Muscle layer of duodenum (tissue), 2 donors: ENCODE measurements at regions not wholly inside any gene's neighbourhood (a gene's known extent, or its start where the extent isn't known, plus 50 kb on each side); places are given as distances from the start of the nearest gene placed in this dataset.

Source experiments
- H3K27ac ChIP-seq: one replicate; pipeline ENCODE4 v1.7.0; 2013; ENCODE audit warnings: mild to moderate bottlenecking, low read length
- H3K27me3 ChIP-seq: one replicate; pipeline ENCODE4 v1.7.0; 2013; ENCODE audit warnings: low read depth, mild to moderate bottlenecking, control low read depth, low read length
- H3K36me3 ChIP-seq, 2 donors: one replicate each; pipeline ENCODE4 v1.7.0; 2013; ENCODE audit warnings: low read length in 2 of 2, control low read depth in 1 of 2, mild to moderate bottlenecking in 1 of 2; ENCODE audit not compliant: insufficient read depth in 2 of 2, control insufficient read depth in 1 of 2
- H3K4me1 ChIP-seq, 2 donors: one replicate each; pipeline ENCODE4 v1.7.0; 2013; ENCODE audit warnings: low read length in 2 of 2, mild to moderate bottlenecking in 2 of 2, control low read depth in 1 of 2, moderate library complexity in 1 of 2; ENCODE audit not compliant: insufficient read depth in 2 of 2, control insufficient read depth in 1 of 2
- H3K4me3 ChIP-seq, 2 donors: one replicate each; pipeline ENCODE4 v1.7.0; 2013; ENCODE audit warnings: low read length in 2 of 2, low read depth in 1 of 2, mild to moderate bottlenecking in 1 of 2
- H3K9me3 ChIP-seq, 2 donors: one replicate each; pipeline ENCODE4 v1.7.0; 2013; ENCODE audit warnings: low read length in 2 of 2, control low read depth in 1 of 2, mild to moderate bottlenecking in 1 of 2; ENCODE audit not compliant: control insufficient read depth in 1 of 2
- donor health status: healthy.

DNA sequence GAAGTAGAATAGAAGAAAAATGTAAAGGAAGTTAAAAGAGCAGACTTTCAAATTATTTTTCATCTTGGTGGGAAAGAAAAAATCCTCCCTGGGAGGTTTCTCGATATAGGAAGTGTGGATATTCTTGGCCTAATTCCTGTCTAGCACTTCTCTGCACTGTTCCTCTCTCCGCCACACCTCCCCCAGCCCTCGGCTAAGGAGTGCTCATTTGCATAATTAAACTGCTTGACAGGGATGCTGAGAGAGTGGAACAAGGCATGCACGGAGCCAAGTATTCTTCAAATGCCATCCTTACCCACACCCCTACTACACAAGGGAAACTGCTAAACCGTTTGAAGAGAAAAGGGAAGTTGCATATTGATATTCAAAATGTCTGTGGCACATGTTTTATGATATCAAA, 511.0 kb upstream of the HTR2A start:
- no peaks in the 10 kb centered on the region for H3K36me3 ChIP-seq
- no peak overlapping the region for H3K4me3 ChIP-seq
- H3K4me1 ChIP-seq, result no peaks in the 10 kb centered on the region
- H3K27ac ChIP-seq, result no peak overlapping the region
- H3K27me3 ChIP-seq, result no peaks in the 10 kb centered on the region
- no peaks in the 10 kb centered on the region for H3K9me3 ChIP-seq

DNA sequence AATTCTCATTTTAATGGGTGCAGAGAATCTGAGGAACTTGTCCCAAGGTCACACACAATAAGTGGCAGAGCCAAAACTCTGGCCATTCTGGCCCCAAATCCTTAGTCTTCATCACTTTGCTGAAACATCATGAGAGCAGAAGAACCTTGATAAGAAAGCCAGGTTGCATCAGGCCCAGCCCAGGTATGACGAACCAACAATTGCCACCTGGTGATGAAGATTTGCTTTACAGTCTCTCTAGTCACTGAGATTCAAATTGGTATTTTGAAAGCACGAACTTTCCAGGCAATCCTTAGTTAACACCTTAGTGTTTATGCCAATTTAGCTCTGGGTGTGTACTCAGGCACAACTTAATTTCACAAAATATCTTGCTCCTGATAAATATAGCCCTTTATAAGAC, 502.7 kb upstream of the HTR2A start:
- Histone ChIP-seq H3K9me3 (peaks cover 0 to 4% of the 10 kb centered on the region in 2 donors), H3K36me3 (no peaks in the 10 kb centered on the region), H3K27me3 (no peaks in the 10 kb centered on the region), H3K4me1 (no peaks in the 10 kb centered on the region), H3K27ac (no peak overlapping the region), H3K4me3 (no peak overlapping the region)

DNA sequence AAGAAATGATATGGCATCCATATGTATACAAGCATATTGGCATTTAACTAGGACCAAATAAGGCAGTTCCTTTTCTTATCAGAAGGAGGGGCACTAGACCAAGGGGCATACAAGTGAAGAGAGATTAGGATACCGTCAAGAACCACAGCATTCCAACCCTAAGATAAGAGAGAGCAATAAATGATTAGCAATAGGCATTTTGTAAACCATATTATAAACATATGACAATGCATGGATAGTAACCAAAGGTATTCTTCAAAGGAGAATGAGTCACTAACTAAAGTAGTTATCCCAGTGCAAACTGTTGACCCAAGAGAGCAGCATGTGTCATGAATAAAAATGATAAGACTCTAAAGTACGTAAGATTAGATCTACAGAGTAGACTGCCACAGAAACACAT, 500.9 kb upstream of the HTR2A start:
- Histone ChIP-seq H3K4me1 (no peaks in the 10 kb centered on the region), H3K4me3 (no peak overlapping the region), H3K27me3 (no peaks in the 10 kb centered on the region), H3K9me3 (peaks cover 0 to 4% of the 10 kb centered on the region in 2 donors), H3K27ac (no peak overlapping the region), H3K36me3 (no peaks in the 10 kb centered on the region)

DNA sequence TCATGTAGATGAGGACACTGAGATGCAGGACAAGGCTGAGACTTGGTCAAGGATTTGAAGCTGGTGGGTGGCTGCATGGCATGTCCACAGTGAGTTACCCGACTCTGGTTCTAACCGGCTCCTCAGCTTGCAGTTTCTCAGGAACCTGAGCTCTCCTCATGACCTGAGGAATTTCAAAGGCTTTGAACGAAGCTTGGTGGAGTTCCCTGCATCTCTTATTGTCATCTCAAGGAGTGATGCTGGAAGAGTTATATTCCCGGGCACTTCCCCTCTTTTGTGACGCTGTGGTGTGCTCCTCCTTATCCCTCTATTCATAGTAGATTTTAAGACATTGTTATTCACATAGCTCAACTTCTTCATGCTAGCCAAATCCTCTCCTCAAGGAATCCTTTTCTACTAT, 500.1 kb upstream of the HTR2A start:
- Histone ChIP-seq H3K4me3 (no peak overlapping the region), H3K27ac (no peak overlapping the region), H3K36me3 (no peaks in the 10 kb centered on the region), H3K27me3 (no peaks in the 10 kb centered on the region), H3K4me1 (no peaks in the 10 kb centered on the region), H3K9me3 (peaks cover 0 to 1% of the 10 kb centered on the region in 2 donors)

DNA sequence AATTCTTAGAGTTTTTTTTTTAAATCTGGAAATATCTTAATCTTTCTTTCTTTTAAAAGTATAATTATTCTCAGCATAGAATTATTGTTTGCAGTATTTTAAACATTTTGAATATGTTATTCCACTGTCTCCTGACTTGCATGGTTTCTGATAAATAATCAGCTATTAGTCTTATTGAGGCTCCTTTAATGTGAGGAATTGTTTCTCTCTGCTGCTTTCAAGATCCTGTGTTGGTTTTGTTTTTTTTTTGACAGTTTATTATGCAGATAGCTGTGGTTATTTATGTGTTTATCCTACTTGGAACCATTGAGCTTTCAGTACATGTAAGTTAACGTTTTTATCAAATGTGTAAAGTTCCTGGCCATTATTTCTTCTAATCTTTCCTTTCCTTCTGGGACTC, 477.9 kb upstream of the HTR2A start:
- H3K36me3 ChIP-seq, result no peaks in the 10 kb centered on the region
- H3K9me3 ChIP-seq, result peaks cover 0 to 2% of the 10 kb centered on the region in 2 donors
- no peaks in the 10 kb centered on the region for H3K4me1 ChIP-seq
- no peak overlapping the region for H3K4me3 ChIP-seq
- H3K27me3 ChIP-seq, result no peaks in the 10 kb centered on the region
- no peak overlapping the region for H3K27ac ChIP-seq

DNA sequence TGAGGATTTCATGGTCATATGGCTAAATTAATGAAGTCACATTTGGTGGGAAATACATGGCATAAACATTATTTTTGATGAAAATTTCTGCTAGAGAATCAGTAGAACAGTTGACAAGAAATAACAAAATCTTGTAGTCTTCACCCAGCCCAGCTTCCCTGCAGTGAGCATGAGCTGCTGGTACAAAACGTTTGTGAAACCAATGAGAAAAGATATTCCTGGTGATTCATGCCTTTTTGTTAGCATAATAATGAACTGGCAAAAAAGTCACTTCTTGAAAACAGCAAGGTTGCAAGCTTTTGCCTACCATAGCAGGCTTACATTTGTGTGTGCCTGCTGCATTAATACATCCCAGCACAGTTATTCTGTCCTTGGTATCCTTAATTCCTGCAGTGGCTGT, 475.9 kb upstream of the HTR2A start:
- Histone ChIP-seq H3K27ac (no peak overlapping the region), H3K9me3 (peaks cover 0 to 2% of the 10 kb centered on the region in 2 donors), H3K4me1 (no peaks in the 10 kb centered on the region), H3K36me3 (no peaks in the 10 kb centered on the region), H3K27me3 (no peaks in the 10 kb centered on the region), H3K4me3 (no peak overlapping the region)

DNA sequence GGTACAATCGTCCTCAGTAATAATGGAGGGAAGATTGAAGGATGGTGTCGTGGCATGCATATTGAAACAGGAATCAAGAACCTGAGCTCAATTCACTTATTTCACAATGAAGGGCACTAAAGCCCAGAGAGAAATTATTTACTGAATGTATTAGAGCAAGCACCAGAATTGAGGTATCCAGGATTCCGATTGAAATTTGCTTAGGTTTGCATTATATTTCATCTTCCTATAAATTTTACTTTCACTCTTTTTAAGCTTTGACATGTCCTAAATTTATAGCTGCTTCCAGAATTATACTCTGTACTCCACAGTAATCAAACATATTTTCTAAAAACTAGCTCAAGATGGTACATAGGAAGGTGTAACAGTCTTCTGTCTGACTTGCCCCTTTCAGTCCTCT, 454.9 kb upstream of the HTR2A start:
- H3K4me3 ChIP-seq, result no peak overlapping the region
- H3K27me3 ChIP-seq, result no peaks in the 10 kb centered on the region
- H3K36me3 ChIP-seq, result no peaks in the 10 kb centered on the region
- no peaks in the 10 kb centered on the region for H3K4me1 ChIP-seq
- no peak overlapping the region for H3K27ac ChIP-seq
- peaks cover 0 to 3% of the 10 kb centered on the region in 2 donors for H3K9me3 ChIP-seq

DNA sequence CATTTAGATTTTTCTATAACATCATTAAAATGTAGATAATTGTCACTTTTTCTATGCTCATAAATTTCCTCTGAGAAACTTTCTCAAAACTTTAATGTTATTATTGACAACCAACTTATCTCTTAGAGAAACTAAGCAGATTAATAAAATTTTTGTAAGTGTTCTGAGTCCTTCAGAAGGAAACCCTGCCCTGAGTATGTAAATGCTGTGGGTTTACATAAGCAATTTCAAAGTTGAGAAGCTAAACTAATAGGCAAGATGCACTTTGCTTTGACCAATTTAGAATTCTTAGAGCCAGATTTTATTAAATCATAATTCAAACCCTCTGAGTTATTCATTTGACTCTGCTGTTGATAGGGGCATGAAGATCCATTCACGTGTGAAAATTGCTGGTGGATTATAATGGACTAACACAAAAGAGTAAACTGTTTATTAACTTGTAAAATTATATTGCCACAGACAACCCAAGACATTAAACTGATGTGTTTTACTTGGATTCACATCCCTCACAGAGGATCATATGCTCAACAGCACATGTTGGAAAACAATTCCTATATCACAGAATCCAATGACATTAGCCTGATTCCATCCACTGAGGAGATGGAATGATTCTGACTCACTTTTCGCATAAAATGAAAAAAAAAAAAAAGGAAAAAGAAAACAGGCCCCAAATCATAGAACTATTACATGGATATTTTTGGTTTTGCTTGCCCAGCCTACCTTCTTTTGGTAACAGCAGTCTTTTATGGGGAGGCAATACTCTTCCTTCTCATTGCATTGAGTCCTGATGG, 453.7 kb upstream of the HTR2A start:
- H3K36me3 ChIP-seq, result no peaks in the 10 kb centered on the region
- H3K9me3 ChIP-seq, result peaks cover 0 to 4% of the 10 kb centered on the region in 2 donors
- H3K27me3 ChIP-seq, result no peaks in the 10 kb centered on the region
- H3K27ac ChIP-seq, result no peak overlapping the region
- no peak overlapping the region for H3K4me3 ChIP-seq
- H3K4me1 ChIP-seq, result no peaks in the 10 kb centered on the region

DNA sequence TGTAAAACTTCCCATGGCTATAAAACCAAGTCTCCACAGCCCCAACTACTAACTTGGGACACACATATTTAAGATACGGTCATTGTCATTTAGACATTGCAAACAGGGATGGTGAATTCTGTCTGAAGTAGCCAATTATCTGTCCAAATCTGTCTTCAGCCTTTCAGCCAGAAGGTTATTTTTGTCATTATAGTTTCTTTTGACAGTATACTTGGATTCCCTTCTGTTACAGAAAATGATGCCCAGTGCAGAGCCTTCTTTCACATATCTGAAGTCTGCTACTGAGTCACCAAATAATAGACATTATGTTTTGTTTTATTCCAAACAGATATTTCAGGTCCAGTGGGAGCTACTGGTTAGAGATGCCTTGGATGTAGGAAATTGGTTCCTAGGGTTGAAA, 452.4 kb upstream of the HTR2A start:
- Histone ChIP-seq H3K36me3 (no peaks in the 10 kb centered on the region), H3K4me1 (no peaks in the 10 kb centered on the region), H3K27me3 (no peaks in the 10 kb centered on the region), H3K4me3 (no peak overlapping the region), H3K27ac (no peak overlapping the region), H3K9me3 (peaks cover 0 to 4% of the 10 kb centered on the region in 2 donors)

DNA sequence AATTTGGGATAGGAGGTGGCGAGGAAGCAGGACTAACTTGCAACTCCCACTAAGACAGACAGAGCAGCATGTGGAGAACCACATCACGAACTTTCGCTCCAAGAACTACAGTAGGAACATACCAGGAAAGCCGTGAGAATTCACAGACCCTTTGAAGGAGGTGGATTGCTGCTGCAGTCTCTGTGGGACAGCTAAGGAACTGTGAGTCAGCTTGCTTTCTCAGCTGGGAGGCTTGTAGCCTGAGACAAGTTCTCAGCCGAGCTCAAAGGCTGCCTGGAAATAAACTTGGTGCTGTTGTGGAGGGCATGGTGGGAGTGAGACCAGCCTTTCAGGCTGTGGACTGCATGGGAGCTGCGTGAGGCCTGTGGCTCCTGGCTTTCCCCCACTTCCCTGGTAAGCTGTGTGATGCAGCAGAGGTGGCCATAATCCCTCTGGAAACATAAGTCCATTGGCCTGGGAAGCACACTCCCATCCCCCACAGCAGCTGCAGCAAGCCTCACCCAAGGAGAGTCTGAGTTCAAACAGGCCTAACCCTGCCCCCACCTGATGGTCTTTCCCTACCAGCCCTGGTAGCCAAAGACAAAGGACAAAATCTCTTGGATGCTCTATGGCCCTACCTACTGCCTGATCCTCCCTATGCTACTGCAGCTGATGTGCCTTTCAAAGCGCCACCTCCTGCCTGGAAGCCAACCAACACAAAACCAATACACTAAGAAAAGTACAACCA, 441.1 kb upstream of the HTR2A start:
- peaks cover 0 to 7% of the 10 kb centered on the region in 2 donors for H3K9me3 ChIP-seq
- no peaks in the 10 kb centered on the region for H3K27me3 ChIP-seq
- no peak overlapping the region for H3K4me3 ChIP-seq
- H3K4me1 ChIP-seq, result no peaks in the 10 kb centered on the region
- no peaks in the 10 kb centered on the region for H3K36me3 ChIP-seq
- no peak overlapping the region for H3K27ac ChIP-seq

DNA sequence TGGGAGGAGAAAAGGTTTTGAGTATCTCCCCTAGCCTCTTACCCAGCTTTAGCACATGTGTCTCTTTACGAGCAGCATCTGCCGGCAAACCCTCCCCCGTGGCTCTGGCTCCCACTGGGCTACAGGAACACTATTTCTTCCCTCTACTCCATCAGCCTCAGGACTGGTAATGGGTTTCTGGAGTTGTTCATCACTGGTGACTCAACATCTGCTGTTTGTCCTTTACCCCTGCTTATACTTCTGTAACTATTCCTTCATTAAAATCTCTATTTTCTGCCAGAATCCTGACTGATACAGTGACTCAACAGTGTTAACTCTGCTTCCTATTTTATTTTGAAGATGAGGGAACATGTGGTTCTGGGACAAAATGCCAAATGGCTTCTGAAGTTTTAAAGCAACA, 437.3 kb upstream of the HTR2A start:
- H3K27ac ChIP-seq, result no peak overlapping the region
- no peaks in the 10 kb centered on the region for H3K4me1 ChIP-seq
- H3K36me3 ChIP-seq, result no peaks in the 10 kb centered on the region
- no peak overlapping the region for H3K4me3 ChIP-seq
- no peaks in the 10 kb centered on the region for H3K27me3 ChIP-seq
- no peaks in the 10 kb centered on the region for H3K9me3 ChIP-seq
